Central memory CD4-positive, alpha-beta T cell (primary cell): ENCODE measurements at regions not wholly inside any gene's neighbourhood (a gene's known extent, or its start where the extent isn't known, plus 50 kb on each side); places are given as distances from the start of the nearest gene placed in this dataset.

Experiments
- DNase-seq: peaks from one replicate; pipeline ENCODE4 v3.0.0; 2022

GRCh38 chr2:9135822-9136558 is 70.6 kb upstream of the ASAP2 start:
- no peak for DNase-seq

- DNase-seq, result no peak
These were observed 79.3 kb upstream of the ASAP2 start for GRCh38 chr2:9127316-9127715.

DNA sequence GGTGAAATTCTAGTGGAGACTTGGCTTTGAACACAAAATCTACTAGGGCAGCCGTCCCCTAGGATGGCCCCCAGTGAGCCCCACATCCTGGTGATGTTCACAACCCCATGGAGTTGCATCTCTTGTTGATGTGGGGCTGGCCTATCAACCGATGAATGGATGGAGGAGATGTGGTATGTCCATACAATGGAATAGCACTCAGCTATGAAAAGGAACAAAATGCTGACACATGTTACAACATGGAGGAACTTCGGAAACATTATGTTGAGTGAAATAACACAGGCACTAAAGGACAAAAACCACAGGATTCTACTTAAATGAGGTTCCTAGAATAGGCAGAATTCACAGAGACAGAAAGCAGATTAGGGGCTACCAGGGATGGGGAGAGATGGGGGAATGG is 80.1 kb upstream of the ASAP2 start:
- no peak for DNase-seq

DNA sequence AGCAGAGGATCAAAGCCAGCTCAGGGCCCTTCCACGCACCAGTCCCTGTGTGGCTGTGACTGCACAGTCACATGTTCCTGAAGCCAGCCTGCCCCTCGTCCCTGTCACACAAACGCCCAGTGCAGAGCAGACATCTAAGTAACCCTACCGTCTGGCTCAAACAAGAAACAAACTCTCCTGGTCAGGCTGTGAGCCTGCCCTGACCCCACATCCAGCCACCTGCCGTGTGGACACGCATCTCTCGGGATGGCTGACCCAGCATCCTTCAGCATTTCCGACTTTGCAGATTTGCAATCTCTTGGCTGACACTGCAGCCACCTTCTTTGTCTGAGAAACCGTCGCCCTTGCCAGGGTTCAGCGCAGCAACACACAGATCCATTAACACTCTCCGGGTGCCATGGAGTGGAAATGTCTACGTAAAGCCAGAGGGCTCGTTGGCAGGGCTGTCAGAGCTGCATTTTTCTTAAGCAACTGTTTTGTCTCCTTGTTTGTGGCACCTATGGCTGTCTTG is 82.3 kb upstream of the ASAP2 start:
- DNase-seq, result no peak

DNA sequence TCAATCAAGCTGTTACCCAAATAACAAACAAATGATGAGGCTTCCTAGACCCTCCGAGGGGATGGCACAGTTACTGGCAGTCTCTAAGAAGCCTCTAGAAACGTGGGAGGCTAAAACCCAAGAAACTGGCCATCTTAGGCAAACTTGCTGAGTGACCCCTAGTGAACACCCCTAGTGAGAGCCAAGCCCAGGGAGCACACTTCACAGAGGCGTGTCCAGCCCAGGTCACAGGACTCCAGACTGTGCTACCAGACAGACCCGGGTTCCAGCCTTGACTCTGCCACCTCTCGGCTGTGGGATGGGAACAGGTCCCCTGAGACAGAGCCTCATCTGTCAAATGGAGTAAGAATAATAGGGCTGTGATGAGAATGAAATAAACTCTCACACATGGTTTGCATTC is 83.5 kb upstream of the ASAP2 start:
- DNase-seq, result no peak

DNA sequence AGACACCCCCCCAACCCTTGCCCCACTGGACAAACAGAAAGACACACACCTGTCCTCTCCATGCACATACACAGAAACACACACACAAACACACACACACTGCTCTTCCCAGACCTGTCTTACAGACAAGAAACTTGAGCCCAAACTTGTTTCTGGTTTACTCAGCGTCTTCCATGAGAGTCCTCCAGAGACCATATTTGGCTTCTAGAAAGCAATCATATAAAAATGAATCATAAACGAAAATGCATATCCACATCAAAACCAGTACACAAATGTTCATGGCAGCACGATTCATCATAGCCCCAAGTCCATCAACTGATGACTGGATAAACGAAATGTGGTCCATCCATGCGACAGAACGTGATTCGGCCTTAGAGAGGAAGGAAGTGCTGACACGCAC is 84.2 kb upstream of the ASAP2 start:
- DNase-seq, result no peak

DNA sequence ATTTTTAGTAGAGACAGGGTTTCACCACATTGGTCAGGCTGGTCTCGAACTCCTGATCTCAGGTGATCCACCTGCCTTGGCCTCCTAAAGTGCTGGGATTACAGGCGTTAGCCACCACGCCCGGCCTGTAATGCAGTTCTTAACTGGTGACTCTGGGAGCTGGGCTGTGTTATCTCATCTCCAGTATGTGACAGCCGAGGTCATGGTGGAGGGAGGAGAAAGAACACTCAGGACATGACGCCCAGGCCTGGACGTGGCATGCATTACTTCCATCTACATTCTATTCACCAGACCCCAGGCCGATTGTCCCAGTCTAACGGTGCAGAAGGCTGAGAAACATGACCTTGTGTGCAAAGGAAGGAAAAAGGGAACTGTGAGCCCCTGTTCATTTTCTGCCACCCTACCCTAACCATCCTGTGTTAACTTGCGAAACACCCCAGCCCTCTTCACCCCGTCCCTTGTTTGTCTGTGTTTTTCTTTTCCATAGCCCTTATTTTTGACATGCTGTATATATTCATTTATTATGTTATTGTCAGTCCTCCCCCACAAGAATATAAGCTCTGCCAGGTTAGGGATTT is 88.1 kb upstream of the ASAP2 start:
- DNase-seq, result no peak

DNA sequence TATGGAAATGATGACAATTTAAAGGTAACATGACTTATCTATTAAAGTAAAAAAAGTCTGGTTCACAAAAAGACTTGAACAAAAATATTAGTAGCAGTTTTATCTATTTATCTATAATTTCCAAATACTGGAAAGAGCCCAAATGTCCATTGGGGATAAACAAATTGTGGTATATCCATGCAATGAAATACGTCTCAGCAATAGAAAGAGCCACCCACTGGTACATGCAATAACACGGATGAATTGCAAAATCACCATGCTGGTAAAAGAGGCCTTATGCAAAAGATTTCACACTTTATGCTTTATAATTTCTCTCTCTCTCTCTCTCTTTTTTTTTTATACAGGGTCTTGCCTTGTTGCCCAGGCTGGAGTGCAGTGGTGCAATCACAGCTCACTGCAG is 91.4 kb upstream of the ASAP2 start:
- no peak for DNase-seq

DNA sequence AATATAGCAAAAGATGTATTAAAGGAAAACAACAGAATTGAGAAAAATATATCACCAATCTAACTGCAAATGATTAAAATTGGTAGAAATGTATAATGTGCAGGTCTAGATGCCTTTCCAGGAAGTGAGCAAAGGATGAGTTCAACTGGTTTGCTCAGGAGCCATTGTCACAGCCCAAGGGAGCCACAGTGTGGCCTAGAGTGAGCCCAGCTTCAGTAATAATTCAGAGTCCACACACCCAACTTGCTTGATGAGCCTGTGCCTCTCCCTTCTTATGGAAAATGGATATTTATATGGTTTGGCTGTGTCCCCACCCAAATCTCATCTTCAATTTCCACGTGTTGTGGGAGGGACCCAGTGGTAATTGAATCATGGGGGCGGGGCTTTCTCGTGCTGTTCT is 92.2 kb upstream of the ASAP2 start:
- DNase-seq, result no peak

GRCh38 chr2:9113916-9114315 is 92.7 kb upstream of the ASAP2 start:
- DNase-seq, result no peak

- no peak for DNase-seq
These were observed 93.3 kb upstream of the ASAP2 start for GRCh38 chr2:9113262-9113661.

DNA sequence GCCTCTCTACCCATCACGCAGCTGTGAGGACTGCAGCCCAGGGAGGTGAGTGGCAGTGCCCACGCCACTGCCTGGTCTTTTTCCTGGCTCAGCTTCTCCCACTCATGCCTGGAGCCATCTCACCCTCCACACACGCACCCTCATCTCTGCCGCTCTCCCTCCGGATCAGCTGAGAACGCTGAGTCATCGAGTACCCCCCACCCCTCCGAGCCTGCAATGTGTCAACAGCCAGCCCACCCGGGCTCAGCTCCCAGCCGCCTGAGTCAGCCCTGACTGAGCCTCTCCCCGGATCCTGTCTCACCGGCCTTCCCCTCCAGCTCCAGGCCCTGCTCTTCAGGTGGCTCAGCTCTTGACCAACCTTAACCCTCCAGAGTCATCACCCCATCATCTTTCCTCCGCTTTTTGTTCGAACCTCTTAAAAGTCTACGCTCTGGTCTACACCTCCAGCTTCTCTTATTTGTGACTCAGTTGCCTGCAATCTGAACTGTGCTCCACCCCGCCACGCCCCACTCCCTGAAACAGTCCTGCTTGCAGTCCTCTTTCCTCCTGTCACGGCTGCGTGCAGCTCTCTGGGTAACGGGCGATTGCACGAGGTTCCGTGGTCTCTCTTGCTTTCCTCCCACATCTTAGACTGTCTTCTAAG is 94.4 kb upstream of the ASAP2 start:
- no peak for DNase-seq

GRCh38 chr2:9110893-9111569 is 95.6 kb upstream of the ASAP2 start:
- DNase-seq, result no peak

DNA sequence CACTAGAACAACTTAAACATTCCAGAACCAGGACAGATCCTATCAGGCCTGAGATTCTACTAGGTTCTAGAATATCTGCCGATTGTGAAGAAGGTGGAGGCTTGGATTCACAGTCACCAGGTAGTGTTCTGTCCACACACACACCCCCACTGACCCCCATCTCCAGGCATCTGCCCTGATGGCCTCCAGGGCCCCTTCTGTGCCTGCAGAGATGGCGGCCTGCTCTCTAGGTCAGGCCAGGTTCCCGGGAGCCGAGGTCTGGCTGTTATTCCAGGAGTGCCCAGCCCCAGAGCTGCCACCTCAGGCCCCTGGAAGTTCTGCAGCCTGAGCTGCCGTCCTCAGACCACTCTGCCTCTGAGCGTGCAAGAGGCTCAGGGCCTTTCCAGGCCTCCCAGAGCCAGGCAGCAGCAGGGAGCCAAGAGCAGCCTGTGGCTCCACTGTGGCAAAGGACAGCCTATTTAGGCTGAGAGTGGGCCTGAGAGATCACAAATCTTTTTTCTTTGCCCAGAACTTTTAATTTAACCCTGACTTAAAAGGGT is 96.2 kb upstream of the ASAP2 start:
- no peak for DNase-seq

- DNase-seq, result no peak
These were observed 96.7 kb upstream of the ASAP2 start for GRCh38 chr2:9109871-9110270.

DNA sequence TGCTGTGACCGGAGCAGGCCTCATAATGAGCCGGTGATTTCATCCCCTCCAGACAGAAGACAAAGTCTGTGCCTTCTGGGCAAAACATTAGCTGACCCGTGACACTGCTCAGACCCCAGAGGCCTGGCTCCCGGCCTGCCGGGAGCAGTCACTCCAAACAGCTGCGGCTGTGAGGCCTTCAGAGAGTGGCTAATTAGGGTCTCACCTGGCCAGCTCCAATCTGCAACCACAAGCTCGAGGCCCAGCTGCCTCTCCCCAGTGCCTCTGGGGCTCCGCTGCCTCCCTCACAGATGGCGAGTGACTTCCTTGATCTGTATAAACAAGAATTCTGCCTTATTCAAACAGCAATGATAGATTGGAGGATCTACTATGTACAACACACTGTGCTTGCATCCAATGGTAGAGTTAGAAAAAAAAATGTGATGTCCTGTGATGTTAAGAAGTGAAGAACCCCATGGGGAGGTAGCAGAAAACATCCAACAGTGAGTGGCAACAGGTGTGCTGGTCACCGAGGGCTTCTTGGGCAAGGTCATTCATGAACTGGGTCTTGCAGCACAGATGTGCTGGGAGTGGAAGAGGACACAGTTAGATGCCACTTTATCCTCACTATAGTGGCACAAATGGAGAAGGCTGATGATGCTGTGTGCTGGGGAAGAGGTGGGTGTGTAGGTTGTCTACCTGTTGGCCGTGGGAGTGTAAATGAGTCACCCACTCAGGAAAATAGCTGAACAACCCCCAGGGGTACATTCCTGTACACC is 98.2 kb upstream of the ASAP2 start:
- DNase-seq, result no peak

GRCh38 chr2:9107168-9108025 is 99.2 kb upstream of the ASAP2 start:
- DNase-seq, result no peak

GRCh38 chr2:9106338-9107167 is 100.1 kb upstream of the ASAP2 start:
- DNase-seq, result no peak

DNA sequence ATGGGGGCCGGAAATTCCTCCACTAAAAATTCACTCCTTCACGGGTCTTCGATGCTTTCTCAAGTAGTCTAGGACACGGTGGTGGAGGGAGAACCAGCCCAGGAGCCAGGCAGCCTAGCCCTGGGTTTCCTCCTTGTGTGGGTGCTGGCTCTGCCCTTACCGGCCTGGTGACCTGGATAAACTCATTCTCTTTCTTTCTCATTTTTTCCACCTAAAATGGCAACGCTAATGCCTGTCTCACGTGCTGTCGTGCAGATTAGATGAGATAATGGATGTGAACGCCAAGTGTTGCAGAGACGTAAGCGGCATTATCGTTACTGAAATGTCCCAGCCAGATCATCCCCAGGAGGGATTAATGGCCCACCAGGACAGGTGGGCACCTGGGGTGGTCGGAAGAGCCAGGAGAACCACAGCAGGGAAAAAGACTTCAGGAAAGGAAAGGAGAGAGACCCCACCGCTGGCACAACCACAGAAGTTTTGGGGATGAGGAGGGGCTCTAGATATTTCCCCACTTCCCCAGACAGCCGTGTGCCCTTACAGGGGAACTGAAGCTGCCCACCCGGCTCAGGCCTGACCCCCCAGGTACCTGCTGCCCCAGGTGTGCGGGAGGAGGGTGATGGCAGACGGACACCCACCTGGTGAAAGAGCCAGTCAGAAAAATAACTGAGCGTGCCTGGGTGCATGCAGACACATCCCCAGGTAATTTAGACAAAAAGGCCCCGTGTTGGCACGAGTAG is 100.8 kb upstream of the ASAP2 start:
- no peak for DNase-seq
